WTC11 (cell line): ENCODE measurements at regions not wholly inside any gene's neighbourhood (a gene's known extent, or its start where the extent isn't known, plus 50 kb on each side); places are given as distances from the start of the nearest gene placed in this dataset.

Experiments used
- ATAC-seq: fragments of 200-7000 bp; cut with Tn5 transposase; 2 replicates; pipeline ENCODE4 v1.10.0; 2021; ENCODE audit warnings: mild to moderate bottlenecking, moderate library complexity
- CTCF ChIA-PET: fragments of 300-600 bp; sonication (Branson Sonifier 250); formaldehyde crosslinking; loops from one replicate; lab custom pipeline; 2021; ENCODE audit warnings: antibody characterized with exemption; lab: Charles Lee
- POLR2A ChIA-PET: fragments of 350-600 bp; sonication (Branson Sonifier 250); formaldehyde crosslinking; loops from one replicate; lab custom pipeline; 2021; ENCODE audit warnings: antibody characterized with exemption; lab: Charles Lee
- DNase-seq: peaks from one replicate; pipeline ENCODE4 v3.0.0; 2021; ENCODE audit warnings: low spot score
- H3K27ac Mint-ChIP-seq: 2 replicates; pipeline ENCODE4 v1.8.0; 2021; ENCODE audit warnings: mixed read lengths
- H3K27me3 Mint-ChIP-seq: 2 replicates; pipeline ENCODE4 v1.8.0; 2021; ENCODE audit warnings: low read depth, mild to moderate bottlenecking, moderate library complexity, mixed read lengths
- H3K36me3 Mint-ChIP-seq: 2 replicates; pipeline ENCODE4 v1.8.0; 2021; ENCODE audit warnings: mixed read lengths
- H3K4me1 Mint-ChIP-seq: 2 replicates; pipeline ENCODE4 v1.8.0; 2022; ENCODE audit warnings: mixed read lengths
- H3K4me3 Mint-ChIP-seq: 2 replicates; pipeline ENCODE4 v1.8.0; 2021; ENCODE audit warnings: mild to moderate bottlenecking, moderate library complexity, mixed read lengths
- H3K9me3 Mint-ChIP-seq: 2 replicates; pipeline ENCODE4 v1.8.0; 2021; ENCODE audit warnings: mixed read lengths
- CTCF ChIP-seq: fragments of 200-600 bp; IDR thresholded peaks from 2 replicates; pipeline ENCODE4 v1.8.0; 2022; ENCODE audit warnings: antibody characterized with exemption
- E2F1 ChIP-seq: sonication (generic); formaldehyde crosslinking; IDR thresholded peaks from 2 replicates; pipeline ENCODE4 v1.8.0; 2022; ENCODE audit warnings: mild to moderate bottlenecking, missing genetic modification reagents
- MYBL2 ChIP-seq: sonication (generic); formaldehyde crosslinking; IDR thresholded peaks from 2 replicates; pipeline ENCODE4 v1.8.1; 2023; ENCODE audit warnings: mild to moderate bottlenecking, moderate library complexity, missing genetic modification reagents
- NFATC4 ChIP-seq: fragments of 250-450 bp; sonication (Bioruptor Pico); IDR thresholded peaks from 2 replicates; pipeline ENCODE4 v1.9.0; 2021; ENCODE audit warnings: mild to moderate bottlenecking
- NR1H2 ChIP-seq: sonication (generic); formaldehyde crosslinking; IDR thresholded peaks from 2 replicates; pipeline ENCODE4 v1.9.0; 2021; ENCODE audit warnings: mild to moderate bottlenecking, moderate library complexity, missing genetic modification reagents
- OVOL2 ChIP-seq: fragments of 250-450 bp; sonication (Bioruptor Pico); IDR thresholded peaks from 2 replicates; pipeline ENCODE4 v1.9.0; 2021; ENCODE audit warnings: mild to moderate bottlenecking, borderline replicate concordance
- STAT6 ChIP-seq: sonication (generic); formaldehyde crosslinking; conservative IDR thresholded peaks from 2 replicates; pipeline ENCODE4 v1.8.1; 2023; ENCODE audit warnings: mild to moderate bottlenecking, low read depth, missing genetic modification reagents, moderate library complexity
- TEAD1 ChIP-seq: sonication (generic); formaldehyde crosslinking; IDR thresholded peaks from 2 replicates; pipeline ENCODE4 v1.8.0; 2022; ENCODE audit warnings: mild to moderate bottlenecking, missing genetic modification reagents
- TEAD4 ChIP-seq: sonication (generic); formaldehyde crosslinking; IDR thresholded peaks from 2 replicates; pipeline ENCODE4 v1.8.0; 2022; ENCODE audit warnings: mild to moderate bottlenecking, missing genetic modification reagents
- ZBTB43 ChIP-seq: sonication (generic); formaldehyde crosslinking; IDR thresholded peaks from 2 replicates; pipeline ENCODE4 v1.8.1; 2023; ENCODE audit warnings: mild to moderate bottlenecking, missing genetic modification reagents
- ZNF396 ChIP-seq: fragments of 250-450 bp; sonication (Bioruptor Pico); IDR thresholded peaks from 2 replicates; pipeline ENCODE4 v1.8.0; 2021; ENCODE audit warnings: mild to moderate bottlenecking, moderate library complexity, borderline replicate concordance
- ZNF423 ChIP-seq: fragments of 250-450 bp; sonication (Bioruptor Pico); IDR thresholded peaks from 2 replicates; pipeline ENCODE4 v2.1.2; 2022; ENCODE audit warnings: mild to moderate bottlenecking, moderate library complexity
- ZNF512 ChIP-seq: sonication (generic); formaldehyde crosslinking; IDR thresholded peaks from 2 replicates; pipeline ENCODE4 v1.8.1; 2022; ENCODE audit warnings: missing genetic modification reagents, borderline replicate concordance
- ZNF532 ChIP-seq: fragments of 250-450 bp; sonication (Bioruptor Pico); IDR thresholded peaks from 2 replicates; pipeline ENCODE4 v1.9.0; 2021; ENCODE audit warnings: mild to moderate bottlenecking, borderline replicate concordance

- TF ChIP-seq STAT6 (CRISPR knock-in tag) (no peak), NR1H2 (CRISPR knock-in tag) (no peak), ZNF396 (CRISPR knock-in tag) (no peak), NFATC4 (no peak), ZBTB43 (CRISPR knock-in tag) (no peak), MYBL2 (CRISPR knock-in tag) (no peak), OVOL2 (CRISPR knock-in tag) (no peak), ZNF532 (CRISPR knock-in tag) (no peak)
Observed at GRCh38 chr1:208475449-208475848, 231.3 kb upstream of the PLXNA2 start (continued).

- H3K27ac Mint-ChIP-seq = no peak overlapping the region
- peaks cover 18% of the 10 kb centered on the region for H3K4me1 Mint-ChIP-seq
- H3K4me3 Mint-ChIP-seq = no peak overlapping the region
- ChIA-PET POLR2A (interaction anchor here (1.0 kb wide), 1 partner anchor 232 kb away, joined by 3 read pairs; the partner anchor contains the start of gene PLXNA2), CTCF (interaction anchor here (0.5 to 1.4 kb wide), 29 partner anchors 8 to 1089 kb away, joined by 3 to 11 read pairs (median 3); partner anchors contain the start of genes CD46 and PLXNA2)
- H3K27me3 Mint-ChIP-seq = no peaks in the 10 kb centered on the region
- ATAC-seq (peak; percentile 97), DNase-seq (peak; percentile 40)
- H3K9me3 Mint-ChIP-seq = no peaks in the 10 kb centered on the region
- no peaks in the 10 kb centered on the region for H3K36me3 Mint-ChIP-seq
- TF ChIP-seq ZNF423 (CRISPR knock-in tag) (0 out of 2 replicates have a peak, but pooled peaks have one; percentile 16), TEAD1 (peak; percentile 99), ZBTB43 (CRISPR knock-in tag) (no peak), TEAD4 (peak; percentile 93), ZNF512 (CRISPR knock-in tag) (no peak), E2F1 (CRISPR knock-in tag) (no peak), CTCF (no peak), STAT6 (CRISPR knock-in tag) (no peak)
Observed at GRCh38 chr1:208475951-208476845, 232.0 kb upstream of the PLXNA2 start.
